ENCODE measurements at regions not wholly inside any gene's neighbourhood (a gene's known extent, or its start where the extent isn't known, plus 50 kb on each side); places are given as distances from the start of the nearest gene placed in this dataset.

DNA sequence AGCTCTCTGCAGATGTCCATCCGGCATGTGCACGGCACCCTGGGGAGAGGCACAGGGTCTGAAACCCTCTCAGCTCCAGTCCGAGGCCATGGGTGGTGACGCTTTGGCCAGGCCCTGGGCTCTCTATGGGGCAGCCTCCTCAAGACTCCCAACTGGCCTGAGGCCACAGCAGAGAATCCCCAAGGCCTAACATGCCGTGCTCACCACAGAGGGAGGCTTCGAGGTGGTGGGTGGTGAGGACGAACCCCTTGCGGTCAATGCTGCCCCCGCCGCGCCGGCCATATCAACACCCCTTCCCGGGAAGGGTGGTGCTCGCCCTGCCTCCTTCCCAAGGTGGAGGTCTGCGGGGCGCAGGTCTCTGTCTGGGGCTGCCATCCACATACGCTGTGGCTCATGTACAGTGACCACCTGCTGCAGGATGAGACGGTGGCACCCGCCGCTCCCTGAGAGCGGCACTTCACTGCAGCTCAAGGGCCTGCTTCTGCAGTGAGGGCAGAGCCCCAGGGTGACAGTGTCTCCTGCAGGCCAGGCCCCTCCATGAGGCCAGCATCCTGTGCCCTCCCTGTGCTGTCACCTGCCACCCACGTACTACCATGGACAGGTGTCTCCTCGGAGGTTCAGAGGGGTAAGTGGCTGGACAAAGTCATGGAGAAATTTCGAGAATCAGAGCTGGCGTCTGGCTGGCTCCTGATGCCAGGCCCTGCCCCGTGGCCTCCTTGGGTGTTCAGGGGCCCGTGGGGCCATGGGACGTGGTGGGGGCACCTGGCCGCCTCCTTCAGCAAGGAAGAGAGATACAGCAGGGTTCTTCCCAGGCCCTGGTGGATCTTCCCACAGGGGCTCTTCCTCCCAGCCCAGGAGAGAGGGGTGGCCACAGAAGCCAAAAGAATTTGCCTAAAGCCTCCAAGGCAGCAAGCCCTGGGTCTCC, 54.6 kb upstream of the ACSF3 start:
- DNase-seq: no peak
- Mint-ChIP-seq H3K4me3 (no peak overlapping the region), H3K27ac (no peak overlapping the region), H3K36me3 (ENCODE audit: low read depth) (no peaks in the 10 kb centered on the region), H3K9me3 (no peaks in the 10 kb centered on the region), H3K27me3 (ENCODE audit: insufficient read depth) (peaks cover 25% of the 10 kb centered on the region), H3K4me1 (ENCODE audit: low read depth) (no peaks in the 10 kb centered on the region)
- TF ChIP-seq CTCF (IDR thresholded peaks at IDR 0.05): no peak

DNA sequence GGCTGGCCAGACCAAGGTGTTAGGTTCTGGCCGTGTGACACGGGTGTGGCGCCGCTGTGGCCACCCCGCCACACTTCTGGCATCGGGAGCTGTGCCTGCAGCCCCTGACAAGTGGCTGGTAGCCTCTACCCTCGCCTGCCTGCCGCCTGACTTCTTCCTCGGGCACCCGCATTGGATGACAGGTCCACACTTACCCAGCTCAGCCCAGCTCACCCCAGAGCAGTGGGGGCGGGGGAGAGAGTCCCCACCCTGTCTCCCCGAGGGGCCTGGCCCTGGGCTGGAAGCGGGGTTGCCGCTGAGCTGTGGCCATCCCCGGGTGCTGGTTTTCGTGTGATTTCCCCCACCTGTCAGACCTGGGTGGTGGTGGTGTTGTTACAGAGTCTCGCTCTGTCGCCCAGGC, 53.9 kb upstream of the ACSF3 start:
- no peaks in the 10 kb centered on the region for H3K36me3 Mint-ChIP-seq (ENCODE audit: low read depth)
- no peak overlapping the region for H3K4me3 Mint-ChIP-seq
- peaks cover 29% of the 10 kb centered on the region for H3K27me3 Mint-ChIP-seq (ENCODE audit: insufficient read depth)
- DNase-seq: no peak
- no peaks in the 10 kb centered on the region for H3K4me1 Mint-ChIP-seq (ENCODE audit: low read depth)
- no peaks in the 10 kb centered on the region for H3K9me3 Mint-ChIP-seq
- no peak overlapping the region for H3K27ac Mint-ChIP-seq
- no peak for TF ChIP-seq CTCF (IDR thresholded peaks at IDR 0.05)

GRCh38 chr16:89040391-89040790, 53.3 kb upstream of the ACSF3 start:
- DNase-seq: no peak
- H3K4me1 Mint-ChIP-seq (ENCODE audit: low read depth): no peaks in the 10 kb centered on the region
- peaks cover 25% of the 10 kb centered on the region for H3K27me3 Mint-ChIP-seq (ENCODE audit: insufficient read depth)
- no peak overlapping the region for H3K27ac Mint-ChIP-seq
- no peaks in the 10 kb centered on the region for H3K9me3 Mint-ChIP-seq
- no peak for TF ChIP-seq CTCF (IDR thresholded peaks at IDR 0.05)
- H3K36me3 Mint-ChIP-seq (ENCODE audit: low read depth): no peaks in the 10 kb centered on the region
- H3K4me3 Mint-ChIP-seq: no peak overlapping the region

- TF ChIP-seq CTCF (IDR thresholded peaks at IDR 0.05): no peak
- no peak for DNase-seq
- no peaks in the 10 kb centered on the region for H3K4me1 Mint-ChIP-seq (ENCODE audit: low read depth)
- peaks cover 3% of the 10 kb centered on the region; the same call in 1 of the 2 replicates for H3K9me3 Mint-ChIP-seq
- H3K27ac Mint-ChIP-seq: no peak overlapping the region
- H3K36me3 Mint-ChIP-seq (ENCODE audit: low read depth): no peaks in the 10 kb centered on the region
- H3K4me3 Mint-ChIP-seq: no peak overlapping the region
- peaks cover 30% of the 10 kb centered on the region for H3K27me3 Mint-ChIP-seq (ENCODE audit: insufficient read depth)
Observed at GRCh38 chr16:89040861-89041570, 52.6 kb upstream of the ACSF3 start.

DNA sequence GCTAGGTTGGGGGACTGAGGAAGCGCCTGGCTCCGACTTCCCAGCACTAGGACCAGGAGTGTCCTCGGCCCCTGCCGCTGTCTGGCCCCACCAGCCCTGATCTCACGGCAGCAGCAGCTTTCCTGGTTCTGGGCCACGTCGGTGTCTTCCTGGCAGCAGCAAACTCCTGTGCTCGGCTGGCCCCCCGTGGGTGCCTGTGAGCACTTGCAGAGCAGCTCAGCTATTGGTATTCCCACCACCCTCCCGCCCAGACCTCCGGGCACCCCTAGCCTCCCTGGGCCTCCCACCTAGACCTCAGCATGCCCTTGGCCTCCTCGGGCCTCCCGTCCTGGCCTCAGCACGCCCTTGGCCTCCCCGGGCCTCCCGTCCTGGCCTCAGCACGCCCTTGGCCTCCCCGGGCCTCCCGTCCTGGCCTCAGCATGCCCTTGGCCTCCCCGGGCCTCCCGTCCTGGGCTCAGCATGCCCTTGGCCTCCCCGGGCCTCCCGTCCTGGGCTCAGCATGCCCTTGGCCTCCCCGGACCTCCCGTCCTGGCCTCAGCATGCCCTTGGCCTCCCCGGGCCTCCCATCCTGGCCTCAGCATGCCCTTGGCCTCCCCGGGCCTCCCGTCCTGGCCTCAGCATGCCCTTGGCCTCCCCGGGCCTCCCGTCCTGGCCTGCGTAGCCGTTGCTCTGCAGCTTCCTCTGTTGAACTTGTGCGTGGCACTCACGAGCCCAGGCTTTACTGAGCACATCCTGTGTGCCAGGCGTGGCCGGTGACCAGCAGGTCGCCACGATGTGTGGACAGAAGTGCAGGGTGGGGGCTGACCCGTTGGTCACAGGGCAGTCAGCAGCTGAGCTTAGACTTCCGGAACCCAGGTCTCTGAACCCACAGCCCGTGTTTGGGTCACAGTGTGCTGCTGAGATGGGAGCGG, 51.8 kb upstream of the ACSF3 start:
- peaks cover 5% of the 10 kb centered on the region; the same call in 1 of the 2 replicates for H3K9me3 Mint-ChIP-seq
- peaks cover 30% of the 10 kb centered on the region for H3K27me3 Mint-ChIP-seq (ENCODE audit: insufficient read depth)
- H3K4me3 Mint-ChIP-seq: no peak overlapping the region
- DNase-seq: no peak
- TF ChIP-seq CTCF (IDR thresholded peaks at IDR 0.05): no peak
- H3K4me1 Mint-ChIP-seq (ENCODE audit: low read depth): no peaks in the 10 kb centered on the region
- no peaks in the 10 kb centered on the region for H3K36me3 Mint-ChIP-seq (ENCODE audit: low read depth)
- no peak overlapping the region for H3K27ac Mint-ChIP-seq
